BLaER1 (cell line): ENCODE measurements at regions not wholly inside any gene's neighbourhood (a gene's known extent, or its start where the extent isn't known, plus 50 kb on each side); places are given as distances from the start of the nearest gene placed in this dataset.

Source experiments
- H3K27ac ChIP-seq: shearing (Covaris generic); formaldehyde crosslinking; 2 replicates; pipeline ENCODE4 v1.8.1; 2022
- H3K27me3 ChIP-seq: shearing (Covaris generic); formaldehyde crosslinking; 2 replicates; pipeline ENCODE4 v1.8.1; 2022
- H3K36me3 ChIP-seq: shearing (Covaris generic); formaldehyde crosslinking; 2 replicates; pipeline ENCODE4 v1.8.1; 2022
- H3K4me1 ChIP-seq: shearing (Covaris generic); formaldehyde crosslinking; 2 replicates; pipeline ENCODE4 v1.8.1; 2022
- H3K4me2 ChIP-seq: shearing (Covaris generic); formaldehyde crosslinking; 2 replicates; pipeline ENCODE4 v1.8.1; 2022
- H3K4me3 ChIP-seq: shearing (Covaris generic); formaldehyde crosslinking; 2 replicates; pipeline ENCODE4 v1.8.1; 2022
- H3K9ac ChIP-seq: shearing (Covaris generic); formaldehyde crosslinking; 2 replicates; pipeline ENCODE4 v1.8.1; 2022
- H3K9me3 ChIP-seq: shearing (Covaris generic); formaldehyde crosslinking; 2 replicates; pipeline ENCODE4 v1.8.1; 2022
- H4K20me1 ChIP-seq: shearing (Covaris generic); formaldehyde crosslinking; 2 replicates; pipeline ENCODE4 v1.8.1; 2022
- Cebpa-rat ChIP-seq: shearing (Covaris generic); IDR thresholded peaks from 2 replicates; pipeline ENCODE4 v1.8.1; 2022

GRCh38 chr3:73280746-73281145 lies 219.3 kb downstream of the EBLN2 start:
- Histone ChIP-seq H3K27ac (no peak overlapping the region), H3K9me3 (no peaks in the 10 kb centered on the region), H3K4me3 (no peak overlapping the region), H4K20me1 (no peaks in the 10 kb centered on the region), H3K27me3 (no peaks in the 10 kb centered on the region), H3K4me2 (no peak overlapping the region), H3K9ac (no peak overlapping the region), H3K36me3 (no peaks in the 10 kb centered on the region), H3K4me1 (no peaks in the 10 kb centered on the region)
- TF ChIP-seq Cebpa-rat: no peak

- no peaks in the 10 kb centered on the region for H3K4me1 ChIP-seq
- H3K9ac ChIP-seq: no peak overlapping the region
- H3K27me3 ChIP-seq: no peaks in the 10 kb centered on the region
- H3K9me3 ChIP-seq: no peaks in the 10 kb centered on the region
- no peaks in the 10 kb centered on the region for H4K20me1 ChIP-seq
- no peak overlapping the region for H3K4me3 ChIP-seq
- no peak overlapping the region for H3K4me2 ChIP-seq
- no peaks in the 10 kb centered on the region for H3K36me3 ChIP-seq
- H3K27ac ChIP-seq: no peak overlapping the region
- no peak for TF ChIP-seq Cebpa-rat
Observed at GRCh38 chr3:73284472-73284871, 223.0 kb downstream of the EBLN2 start.

- Histone ChIP-seq H3K36me3 (no peaks in the 10 kb centered on the region), H4K20me1 (no peaks in the 10 kb centered on the region), H3K27me3 (no peaks in the 10 kb centered on the region), H3K27ac (no peak overlapping the region), H3K4me3 (no peak overlapping the region), H3K9me3 (no peaks in the 10 kb centered on the region), H3K9ac (no peak overlapping the region), H3K4me2 (no peak overlapping the region), H3K4me1 (no peaks in the 10 kb centered on the region)
- no peak for TF ChIP-seq Cebpa-rat
Observed at GRCh38 chr3:73291541-73291940, 230.1 kb downstream of the EBLN2 start.

- Histone ChIP-seq H3K4me1 (no peaks in the 10 kb centered on the region), H3K36me3 (no peaks in the 10 kb centered on the region), H3K9me3 (no peaks in the 10 kb centered on the region), H3K27ac (no peak overlapping the region), H3K27me3 (no peaks in the 10 kb centered on the region), H4K20me1 (no peaks in the 10 kb centered on the region), H3K9ac (no peak overlapping the region), H3K4me2 (no peak overlapping the region), H3K4me3 (no peak overlapping the region)
- TF ChIP-seq Cebpa-rat: no peak
Observed at GRCh38 chr3:73292220-73292619, 230.8 kb downstream of the EBLN2 start.

- Histone ChIP-seq H3K27ac (no peak overlapping the region), H4K20me1 (no peaks in the 10 kb centered on the region), H3K4me3 (no peak overlapping the region), H3K27me3 (no peaks in the 10 kb centered on the region), H3K9ac (no peak overlapping the region), H3K9me3 (no peaks in the 10 kb centered on the region), H3K36me3 (no peaks in the 10 kb centered on the region), H3K4me2 (no peak overlapping the region), H3K4me1 (no peaks in the 10 kb centered on the region)
- no peak for TF ChIP-seq Cebpa-rat
Observed at GRCh38 chr3:73294537-73294936, 233.1 kb downstream of the EBLN2 start.

- Histone ChIP-seq H3K9ac (no peak overlapping the region), H3K27me3 (no peaks in the 10 kb centered on the region), H3K4me2 (no peak overlapping the region), H3K9me3 (no peaks in the 10 kb centered on the region), H4K20me1 (no peaks in the 10 kb centered on the region), H3K4me1 (no peaks in the 10 kb centered on the region), H3K4me3 (no peak overlapping the region), H3K36me3 (no peaks in the 10 kb centered on the region), H3K27ac (no peak overlapping the region)
- TF ChIP-seq Cebpa-rat: no peak
Observed at GRCh38 chr3:73295876-73296635, 234.6 kb downstream of the EBLN2 start.

GRCh38 chr3:73296859-73297258 lies 235.4 kb downstream of the EBLN2 start:
- no peaks in the 10 kb centered on the region for H4K20me1 ChIP-seq
- no peak overlapping the region for H3K4me3 ChIP-seq
- no peak for TF ChIP-seq Cebpa-rat
- H3K36me3 ChIP-seq: no peaks in the 10 kb centered on the region
- H3K4me1 ChIP-seq: no peaks in the 10 kb centered on the region
- H3K9me3 ChIP-seq: no peaks in the 10 kb centered on the region
- H3K9ac ChIP-seq: no peak overlapping the region
- H3K27me3 ChIP-seq: no peaks in the 10 kb centered on the region
- no peak overlapping the region for H3K4me2 ChIP-seq
- no peak overlapping the region for H3K27ac ChIP-seq

GRCh38 chr3:73298243-73299183 lies 237.1 kb downstream of the EBLN2 start:
- no peak overlapping the region for H3K27ac ChIP-seq
- no peak for TF ChIP-seq Cebpa-rat
- no peaks in the 10 kb centered on the region for H3K27me3 ChIP-seq

GRCh38 chr3:73299184-73299691 lies 237.8 kb downstream of the EBLN2 start:
- no peak for TF ChIP-seq Cebpa-rat
- H3K4me3 ChIP-seq: no peak overlapping the region
- no peaks in the 10 kb centered on the region for H3K36me3 ChIP-seq
- H3K4me2 ChIP-seq: no peak overlapping the region
- H3K27me3 ChIP-seq: no peaks in the 10 kb centered on the region
- H3K9ac ChIP-seq: no peak overlapping the region
- H4K20me1 ChIP-seq: no peaks in the 10 kb centered on the region
- no peak overlapping the region for H3K27ac ChIP-seq
- H3K9me3 ChIP-seq: no peaks in the 10 kb centered on the region
- no peaks in the 10 kb centered on the region for H3K4me1 ChIP-seq

More at GRCh38 chr3:73298243-73299183, 237.1 kb downstream of the EBLN2 start:
- no peaks in the 10 kb centered on the region for H3K4me1 ChIP-seq
- H3K9ac ChIP-seq: no peak overlapping the region
- no peak overlapping the region for H3K4me3 ChIP-seq
- H3K36me3 ChIP-seq: no peaks in the 10 kb centered on the region
- H4K20me1 ChIP-seq: no peaks in the 10 kb centered on the region
- no peaks in the 10 kb centered on the region for H3K9me3 ChIP-seq
- no peak overlapping the region for H3K4me2 ChIP-seq
